Thoracic aorta (tissue), 2 donors: ENCODE measurements at regions not wholly inside any gene's neighbourhood (a gene's known extent, or its start where the extent isn't known, plus 50 kb on each side); places are given as distances from the start of the nearest gene placed in this dataset.

Experiments
- ATAC-seq: fragments of 150-250 bp; one replicate; pipeline ENCODE4 v1.8.0; 2017; ENCODE audit warnings: low read depth; ENCODE audit not compliant: insufficient number of reproducible peaks, low FRiP score
- DNase-seq: peaks from one replicate; pipeline ENCODE4 v3.0.0-alpha.2; 2020; ENCODE audit warnings: low spot score
- H3K27ac ChIP-seq, 2 donors: fragments of 200-600 bp; sonication (generic); 1 replicate in 1 of 2; 2 replicates in 1 of 2; pipeline ENCODE4 v1.5.1; 2016; ENCODE audit warnings: mild to moderate bottlenecking in 2 of 2, moderate library complexity in 2 of 2
- H3K27me3 ChIP-seq: fragments of 200-600 bp; sonication (generic); replicated peaks from 2 replicates; pipeline ENCODE4 v1.6.0; 2016; ENCODE audit warnings: mild to moderate bottlenecking; ENCODE audit not compliant: insufficient read depth
- H3K36me3 ChIP-seq: fragments of 200-600 bp; sonication (generic); one replicate; pipeline ENCODE4 v1.5.1; 2016
- H3K4me1 ChIP-seq, 2 donors: fragments of 200-600 bp; sonication (generic); 1 replicate in 1 of 2; 2 replicates in 1 of 2; pipeline versions ENCODE4 v1.5.1 to v1.6.0; 2016; ENCODE audit warnings: low read depth in 2 of 2, mild to moderate bottlenecking in 1 of 2; ENCODE audit not compliant: control insufficient read depth in 1 of 2
- H3K4me3 ChIP-seq: fragments of 200-600 bp; sonication (generic); 2 replicates; pipeline ENCODE4 v1.5.1; 2016; ENCODE audit warnings: mild to moderate bottlenecking
- H3K9me3 ChIP-seq: fragments of 200-600 bp; sonication (generic); 2 replicates; pipeline ENCODE4 v1.5.1; 2016
- CTCF ChIP-seq: fragments of 200-600 bp; sonication (generic); IDR thresholded peaks from one replicate; pipeline ENCODE4 v1.5.1; 2019; ENCODE audit warnings: antibody characterized with exemption

- Histone ChIP-seq H3K4me1 (peaks cover 9 to 23% of the 10 kb centered on the region in 2 donors), H3K27me3 (no peaks in the 10 kb centered on the region), H3K9me3 (no peaks in the 10 kb centered on the region), H3K27ac (no peak overlapping the region), H3K36me3 (no peaks in the 10 kb centered on the region), H3K4me3 (no peak overlapping the region)
- TF ChIP-seq CTCF: no peak
- no peak for ATAC-seq
- DNase-seq: no peak
These were observed 267.4 kb downstream of the ZNF326 start for GRCh38 chr1:90262286-90262685.

- TF ChIP-seq CTCF: no peak
- ATAC-seq: no peak
These were observed 251.2 kb downstream of the ZNF326 start for GRCh38 chr1:90246069-90246468.

GRCh38 chr1:90236493-90236892, 241.6 kb downstream of the ZNF326 start:
- no peak for DNase-seq
- H3K4me3 ChIP-seq: no peak overlapping the region
- no peak for ATAC-seq
- H3K4me1 ChIP-seq: no peaks in the 10 kb centered on the region
- H3K9me3 ChIP-seq: no peaks in the 10 kb centered on the region
- no peak for TF ChIP-seq CTCF
- no peak overlapping the region for H3K27ac ChIP-seq
- H3K36me3 ChIP-seq: no peaks in the 10 kb centered on the region
- no peaks in the 10 kb centered on the region for H3K27me3 ChIP-seq

More at GRCh38 chr1:90246069-90246468, 251.2 kb downstream of the ZNF326 start:
- Histone ChIP-seq H3K4me1 (no peaks in the 10 kb centered on the region), H3K27ac (no peak overlapping the region), H3K36me3 (no peaks in the 10 kb centered on the region), H3K9me3 (no peaks in the 10 kb centered on the region), H3K27me3 (no peaks in the 10 kb centered on the region), H3K4me3 (no peak overlapping the region)
- no peak for DNase-seq

- no peaks in the 10 kb centered on the region for H3K27me3 ChIP-seq
- H3K36me3 ChIP-seq: no peaks in the 10 kb centered on the region
- H3K9me3 ChIP-seq: peaks cover 3% of the 10 kb centered on the region
- no peaks in the 10 kb centered on the region for H3K4me1 ChIP-seq
- TF ChIP-seq CTCF: no peak
- H3K27ac ChIP-seq: no peak overlapping the region
- H3K4me3 ChIP-seq: no peak overlapping the region
- ATAC-seq (no peak), DNase-seq (no peak)
These were observed 228.5 kb downstream of the ZNF326 start for GRCh38 chr1:90223401-90223800.

- Histone ChIP-seq H3K27me3 (no peaks in the 10 kb centered on the region), H3K36me3 (no peaks in the 10 kb centered on the region), H3K9me3 (no peaks in the 10 kb centered on the region), H3K27ac (no peak overlapping the region), H3K4me1 (no peaks in the 10 kb centered on the region), H3K4me3 (no peak overlapping the region)
- no peak for TF ChIP-seq CTCF
- no peak for DNase-seq
- ATAC-seq: no peak
These were observed 226.2 kb downstream of the ZNF326 start for GRCh38 chr1:90220941-90221693.
